HAP-1 (cell line): ENCODE measurements at regions not wholly inside any gene's neighbourhood (a gene's known extent, or its start where the extent isn't known, plus 50 kb on each side); places are given as distances from the start of the nearest gene placed in this dataset.
A peak's percentile ranks its signal among the peaks of the same experiment; 100 is the strongest.

Source experiments
- DNase-seq, 2 experiments: peaks; one replicate each; pipeline ENCODE4 v3.0.0-alpha.2; 2016 to 2020; ENCODE audit warnings: low spot score in 2 of 2
- H3K27me3 ChIP-seq: fragments of 250-450 bp; sonication (Bioruptor Pico); 2 replicates; pipeline ENCODE4 v1.5.1; 2020; ENCODE audit warnings: low read depth, mild to moderate bottlenecking, moderate library complexity
- H3K36me3 ChIP-seq: fragments of 250-450 bp; sonication (Bioruptor Pico); replicated peaks from 2 replicates; pipeline ENCODE4 v1.5.1; 2020; ENCODE audit warnings: mild to moderate bottlenecking
- H3K4me1 ChIP-seq: fragments of 250-450 bp; sonication (Bioruptor Pico); 2 replicates; pipeline ENCODE4 v1.5.1; 2020; ENCODE audit warnings: mild to moderate bottlenecking
- H3K4me3 ChIP-seq: fragments of 250-450 bp; sonication (Bioruptor Pico); 2 replicates; pipeline ENCODE4 v1.5.1; 2020; ENCODE audit warnings: mild to moderate bottlenecking, moderate library complexity
- H3K9me3 ChIP-seq: fragments of 250-450 bp; sonication (Bioruptor Pico); 2 replicates; pipeline ENCODE4 v1.5.1; 2020; ENCODE audit warnings: mild to moderate bottlenecking, moderate library complexity
- in situ Hi-C: fragments of 300-500 bp; cut with MboI; formaldehyde crosslinking; loops from 3 replicates; pipeline ENCODE4 v1.14.3; 2020; ENCODE audit warnings: low sequenced_read_pairs, inconsistent platforms, mixed read lengths

- Histone ChIP-seq H3K4me3 (no peak overlapping the region), H3K36me3 (no peaks in the 10 kb centered on the region), H3K27me3 (no peaks in the 10 kb centered on the region), H3K4me1 (no peaks in the 10 kb centered on the region; the same call in 1 of the 2 replicates), H3K9me3 (no peaks in the 10 kb centered on the region)
- in situ Hi-C loops = no loop called here
- peak; percentile 57 to 89 for DNase-seq
These were observed 1952.6 kb downstream of the MAT2B start for GRCh38 chr5:165457859-165458481.

- DNase-seq = no peak
- in situ Hi-C loops = no loop called here
- H3K4me3 ChIP-seq = no peak overlapping the region
These were observed 1953.8 kb downstream of the MAT2B start for GRCh38 chr5:165459232-165459631.

GRCh38 chr5:165460911-165461310, 1955.5 kb downstream of the MAT2B start:
- Histone ChIP-seq H3K4me3 (no peak overlapping the region), H3K36me3 (no peaks in the 10 kb centered on the region), H3K9me3 (no peaks in the 10 kb centered on the region), H3K4me1 (no peaks in the 10 kb centered on the region; the same call in 1 of the 2 replicates), H3K27me3 (no peaks in the 10 kb centered on the region)
- in situ Hi-C loops = no loop called here
- no peak for DNase-seq

More at GRCh38 chr5:165459232-165459631, 1953.8 kb downstream of the MAT2B start:
- no peaks in the 10 kb centered on the region for H3K27me3 ChIP-seq
- no peaks in the 10 kb centered on the region for H3K36me3 ChIP-seq
- H3K4me1 ChIP-seq = no peaks in the 10 kb centered on the region; the same call in 1 of the 2 replicates
- no peaks in the 10 kb centered on the region for H3K9me3 ChIP-seq

- DNase-seq = no peak
- H3K4me3 ChIP-seq = no peak overlapping the region
- no peaks in the 10 kb centered on the region for H3K27me3 ChIP-seq
- in situ Hi-C loops = no loop called here
- no peaks in the 10 kb centered on the region for H3K4me1 ChIP-seq
- no peaks in the 10 kb centered on the region for H3K9me3 ChIP-seq
- H3K36me3 ChIP-seq = no peaks in the 10 kb centered on the region
These were observed 1972.1 kb downstream of the MAT2B start for GRCh38 chr5:165477546-165477945.

- H3K4me1 ChIP-seq = no peaks in the 10 kb centered on the region
- H3K27me3 ChIP-seq = no peaks in the 10 kb centered on the region
- no peak for DNase-seq
- no peaks in the 10 kb centered on the region for H3K36me3 ChIP-seq
- in situ Hi-C loops = no loop called here
- H3K4me3 ChIP-seq = no peak overlapping the region
- no peaks in the 10 kb centered on the region for H3K9me3 ChIP-seq
These were observed 1990.5 kb downstream of the MAT2B start for GRCh38 chr5:165495829-165496380.

GRCh38 chr5:165497707-165498106, 1992.3 kb downstream of the MAT2B start:
- H3K4me3 ChIP-seq = no peak overlapping the region
- in situ Hi-C loops = no loop called here
- peak; percentile 57 to 59 for DNase-seq
- H3K27me3 ChIP-seq = no peaks in the 10 kb centered on the region
- H3K36me3 ChIP-seq = no peaks in the 10 kb centered on the region
- H3K9me3 ChIP-seq = no peaks in the 10 kb centered on the region
- H3K4me1 ChIP-seq = 0 out of 2 replicates have a peak, but pooled peaks cover under 1% of the 10 kb centered on the region

GRCh38 chr5:165502893-165503691, 1997.7 kb downstream of the MAT2B start:
- in situ Hi-C loops = no loop called here
- H3K36me3 ChIP-seq = no peaks in the 10 kb centered on the region
- H3K27me3 ChIP-seq = no peaks in the 10 kb centered on the region
- peak overlapping the region; percentile 7; the same call in 1 of the 2 replicates for H3K4me3 ChIP-seq
- H3K4me1 ChIP-seq = peaks cover 11% of the 10 kb centered on the region
- H3K9me3 ChIP-seq = peaks cover 6% of the 10 kb centered on the region; the same call in 1 of the 2 replicates
- DNase-seq = peak; percentile 9 to 53

GRCh38 chr5:165504674-165505073, 1999.3 kb downstream of the MAT2B start:
- H3K27me3 ChIP-seq = no peaks in the 10 kb centered on the region
- H3K4me3 ChIP-seq = no peak overlapping the region
- peaks cover 11% of the 10 kb centered on the region for H3K4me1 ChIP-seq
- no peak for DNase-seq
- no peaks in the 10 kb centered on the region for H3K36me3 ChIP-seq
- H3K9me3 ChIP-seq = peaks cover 6% of the 10 kb centered on the region; the same call in 1 of the 2 replicates
- in situ Hi-C loops = no loop called here

- no peaks in the 10 kb centered on the region for H3K36me3 ChIP-seq
- H3K27me3 ChIP-seq = no peaks in the 10 kb centered on the region
- in situ Hi-C loops = no loop called here
- H3K9me3 ChIP-seq = peaks cover 6% of the 10 kb centered on the region; the same call in 1 of the 2 replicates
- peaks cover 6% of the 10 kb centered on the region for H3K4me1 ChIP-seq
- no peak overlapping the region for H3K4me3 ChIP-seq
- DNase-seq = no peak
These were observed 2002.9 kb downstream of the MAT2B start for GRCh38 chr5:165508286-165508685.

- no peak for DNase-seq
- H3K4me3 ChIP-seq = no peak overlapping the region
- no peaks in the 10 kb centered on the region for H3K36me3 ChIP-seq
- in situ Hi-C loops = no loop called here
- peaks cover under 1% of the 10 kb centered on the region for H3K4me1 ChIP-seq
- H3K27me3 ChIP-seq = no peaks in the 10 kb centered on the region
- peaks cover 6% of the 10 kb centered on the region; the same call in 1 of the 2 replicates for H3K9me3 ChIP-seq
These were observed 2003.4 kb downstream of the MAT2B start for GRCh38 chr5:165508861-165509260.

GRCh38 chr5:165521816-165522610, 2016.6 kb downstream of the MAT2B start:
- no peak for DNase-seq
- Histone ChIP-seq H3K4me1 (no peaks in the 10 kb centered on the region; the same call in 1 of the 2 replicates), H3K4me3 (no peak overlapping the region), H3K9me3 (no peaks in the 10 kb centered on the region), H3K36me3 (no peaks in the 10 kb centered on the region), H3K27me3 (no peaks in the 10 kb centered on the region)
- in situ Hi-C loops = no loop called here

- H3K36me3 ChIP-seq = no peaks in the 10 kb centered on the region
- no peak for DNase-seq
- in situ Hi-C loops = no loop called here
These were observed 2019.9 kb downstream of the MAT2B start for GRCh38 chr5:165525271-165525670.

GRCh38 chr5:165526357-165526756, 2020.9 kb downstream of the MAT2B start:
- Histone ChIP-seq H3K4me1 (no peaks in the 10 kb centered on the region; the same call in 1 of the 2 replicates), H3K36me3 (no peaks in the 10 kb centered on the region), H3K4me3 (no peak overlapping the region), H3K9me3 (peaks cover 10% of the 10 kb centered on the region), H3K27me3 (no peaks in the 10 kb centered on the region)
- no peak for DNase-seq
- in situ Hi-C loops = no loop called here

More at GRCh38 chr5:165525271-165525670, 2019.9 kb downstream of the MAT2B start:
- Histone ChIP-seq H3K4me1 (no peaks in the 10 kb centered on the region; the same call in 1 of the 2 replicates), H3K4me3 (no peak overlapping the region), H3K27me3 (no peaks in the 10 kb centered on the region), H3K9me3 (peaks cover 10% of the 10 kb centered on the region)
